Medulla oblongata (tissue), 1 donor: ENCODE measurements at regions not wholly inside any gene's neighbourhood (a gene's known extent, or its start where the extent isn't known, plus 50 kb on each side); places are given as distances from the start of the nearest gene placed in this dataset.

Experiments used
- DNase-seq: peaks from one replicate; pipeline ENCODE4 v3.0.0-alpha.2; 2015; ENCODE audit errors: extremely low spot score

- DNase-seq = no peak
Measured at GRCh38 chr5:112025757-112026156, 268.8 kb upstream of the NREP start.

DNA sequence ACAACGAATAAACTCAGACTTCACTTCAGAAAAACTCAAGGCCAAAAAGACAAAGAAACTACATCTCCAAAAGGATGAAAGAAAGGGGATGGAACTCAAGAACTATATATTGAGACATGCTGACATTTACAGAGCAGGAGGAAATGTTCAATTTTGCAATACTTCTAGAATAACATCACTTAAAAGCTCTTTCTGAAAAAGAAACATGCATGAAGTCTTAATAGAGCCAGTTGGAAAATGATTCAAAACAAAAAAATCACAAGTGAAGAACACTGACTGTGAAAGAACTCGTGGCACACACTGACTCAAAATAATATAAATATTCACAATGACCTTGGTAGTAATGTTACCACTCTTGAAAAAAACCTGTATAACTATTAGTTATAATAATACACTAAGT is 267.8 kb upstream of the NREP start:
- DNase-seq = no peak

DNA sequence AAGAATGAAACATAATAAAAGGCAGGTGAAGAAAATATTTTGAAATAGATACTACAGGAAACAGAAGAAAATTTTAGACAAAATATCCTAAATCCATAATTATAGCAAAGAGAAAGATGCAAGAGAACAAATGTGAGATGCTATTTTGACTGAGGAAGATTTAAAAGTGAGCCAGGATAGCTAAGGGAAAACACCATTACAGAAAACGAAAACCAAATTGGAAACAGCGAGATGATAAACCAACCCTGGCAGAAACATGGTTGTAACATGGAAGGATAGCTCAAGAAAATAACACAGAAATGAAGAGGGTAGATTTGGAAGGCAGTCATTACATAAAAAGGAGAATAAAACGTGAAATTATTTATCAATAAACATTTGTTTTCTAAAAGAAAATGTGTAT is 267.2 kb upstream of the NREP start:
- no peak for DNase-seq

DNA sequence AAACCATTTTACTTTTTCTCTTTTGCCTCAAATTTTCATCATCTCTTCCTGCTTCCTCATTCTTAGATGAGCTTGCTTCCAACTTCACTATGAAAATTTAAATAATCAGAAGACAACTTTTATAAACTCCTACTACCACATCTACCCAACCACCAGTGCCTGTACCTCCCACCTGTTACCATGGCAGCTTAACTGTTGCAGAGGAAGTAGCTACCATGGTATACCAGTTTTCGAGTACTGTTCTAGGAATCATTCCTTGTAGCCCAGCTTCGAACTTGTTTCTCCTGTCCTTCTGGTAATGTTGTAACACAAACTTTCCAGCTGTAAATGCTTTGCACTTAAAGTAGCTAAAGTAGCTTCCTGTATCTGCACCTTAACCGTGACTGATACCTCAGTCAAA is 266.8 kb upstream of the NREP start:
- DNase-seq = no peak

- no peak for DNase-seq
Measured at GRCh38 chr5:112018846-112019245, 261.9 kb upstream of the NREP start.

- DNase-seq = no peak
Measured at GRCh38 chr5:112016980-112017379, 260.0 kb upstream of the NREP start.

DNA sequence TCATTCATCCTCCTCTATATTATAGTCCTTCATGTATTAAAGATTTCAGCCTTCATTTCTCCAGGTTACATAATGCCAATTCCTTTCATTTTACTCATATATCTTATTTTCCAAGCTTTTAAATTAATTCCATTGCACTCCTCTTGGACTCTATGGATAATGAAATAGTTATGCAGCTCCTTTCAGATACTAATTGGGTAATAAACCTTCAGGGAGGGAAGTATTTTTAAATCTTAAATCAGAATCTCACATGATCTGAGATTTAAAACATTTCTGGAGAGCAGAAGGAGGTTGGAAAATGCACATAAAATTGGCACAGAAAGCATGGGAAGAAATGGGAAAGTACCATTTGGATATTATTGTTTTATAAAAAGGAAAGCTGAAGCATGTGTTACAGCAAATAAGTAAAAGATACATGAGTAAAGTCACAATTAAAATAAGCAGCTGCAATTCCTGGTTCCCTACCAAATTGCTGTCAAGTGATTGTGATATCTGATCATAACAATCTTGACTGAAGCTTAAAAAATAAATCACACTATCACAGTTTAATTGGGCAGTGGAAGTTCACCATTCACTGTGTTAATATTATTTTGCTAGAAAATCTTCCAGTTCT is 257.9 kb upstream of the NREP start:
- no peak for DNase-seq

GRCh38 chr5:112013660-112014059 is 256.7 kb upstream of the NREP start:
- DNase-seq = no peak

- DNase-seq = peak; percentile 30
Measured at GRCh38 chr5:112012104-112012503, 255.1 kb upstream of the NREP start.

DNA sequence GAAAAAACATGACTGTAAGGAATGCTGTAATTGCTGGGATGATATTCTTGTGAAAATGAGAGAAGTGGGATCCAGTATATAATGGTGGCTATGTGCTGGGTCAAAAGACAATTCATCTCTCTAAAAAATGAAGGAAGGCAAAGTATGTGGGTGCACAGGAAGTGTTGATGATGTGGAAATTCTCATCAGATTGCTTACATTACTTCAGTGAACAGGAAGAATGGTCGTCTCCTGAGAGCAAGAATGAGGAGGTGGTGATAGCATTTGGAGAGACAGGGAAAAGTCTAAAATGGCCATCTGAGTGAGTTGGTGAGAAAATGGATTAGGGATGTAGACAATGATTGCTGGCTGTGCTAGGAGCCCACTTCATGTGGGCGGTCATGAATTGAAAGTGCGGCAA is 253.5 kb upstream of the NREP start:
- DNase-seq = no peak

DNA sequence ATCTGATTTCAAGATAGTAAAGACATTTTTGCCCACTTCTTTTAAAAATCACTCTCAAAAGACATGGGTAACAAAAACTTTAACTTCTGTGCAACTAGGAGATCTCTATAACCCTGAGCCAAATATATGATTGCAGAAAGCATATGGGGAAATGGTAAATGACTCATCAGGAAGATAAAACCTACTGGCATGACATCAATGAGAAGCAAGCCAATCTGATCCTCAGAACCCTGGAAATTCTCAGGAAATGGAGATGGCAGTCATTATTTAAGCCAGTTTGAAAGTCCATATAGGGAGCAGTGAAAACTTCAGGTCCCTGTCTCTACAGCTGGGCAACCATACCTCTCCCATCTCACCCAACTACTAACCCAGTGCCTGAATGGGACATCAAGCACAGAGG is 249.7 kb upstream of the NREP start:
- no peak for DNase-seq

- DNase-seq = no peak
Measured at GRCh38 chr5:112005623-112005930, 248.6 kb upstream of the NREP start.

GRCh38 chr5:112004867-112005622 is 248.1 kb upstream of the NREP start:
- no peak for DNase-seq

GRCh38 chr5:112002376-112002775 is 245.4 kb upstream of the NREP start:
- DNase-seq = no peak

GRCh38 chr5:111999286-111999685 is 242.3 kb upstream of the NREP start:
- no peak for DNase-seq

DNA sequence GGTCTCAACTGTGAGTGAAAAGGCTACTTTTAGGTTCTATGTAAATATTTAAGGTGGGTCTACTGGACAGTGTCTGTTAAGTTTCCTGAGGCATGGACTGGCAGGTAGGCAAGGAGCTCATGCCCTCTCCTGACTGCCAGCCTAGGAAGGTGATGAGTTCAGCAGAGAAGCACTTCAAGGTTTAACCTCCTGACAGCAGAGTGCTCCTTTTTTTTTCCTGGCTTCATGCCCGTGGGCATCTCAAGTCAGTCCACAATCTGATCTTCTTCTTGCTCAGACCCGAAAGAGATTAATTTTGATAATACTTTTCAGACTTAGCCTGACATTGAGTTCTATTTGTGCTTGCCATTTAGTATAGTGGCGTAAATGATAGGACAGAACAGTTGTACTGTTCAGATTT is 241.9 kb upstream of the NREP start:
- DNase-seq = no peak

DNA sequence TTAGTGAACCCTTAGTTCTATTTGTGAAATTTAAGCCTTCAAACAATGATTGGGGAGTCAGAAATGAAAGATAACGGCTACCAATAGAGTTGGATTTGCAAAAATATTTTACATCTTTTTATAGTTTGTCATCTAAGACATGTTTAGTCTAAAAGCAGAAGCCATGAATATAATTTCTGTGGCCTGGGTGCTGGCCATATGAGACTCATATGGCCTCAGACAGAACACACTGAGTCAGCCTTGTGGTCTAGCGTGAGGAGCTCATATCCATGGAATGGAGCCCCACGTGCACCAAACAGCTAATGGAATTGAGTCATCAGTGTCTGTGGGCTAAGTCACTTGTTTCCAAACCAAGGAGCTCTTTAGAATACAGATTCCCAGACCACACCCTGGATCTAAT is 240.7 kb upstream of the NREP start:
- no peak for DNase-seq

GRCh38 chr5:111997308-111997707 is 240.3 kb upstream of the NREP start:
- DNase-seq = no peak

GRCh38 chr5:111996574-111996973 is 239.6 kb upstream of the NREP start:
- DNase-seq = no peak

DNA sequence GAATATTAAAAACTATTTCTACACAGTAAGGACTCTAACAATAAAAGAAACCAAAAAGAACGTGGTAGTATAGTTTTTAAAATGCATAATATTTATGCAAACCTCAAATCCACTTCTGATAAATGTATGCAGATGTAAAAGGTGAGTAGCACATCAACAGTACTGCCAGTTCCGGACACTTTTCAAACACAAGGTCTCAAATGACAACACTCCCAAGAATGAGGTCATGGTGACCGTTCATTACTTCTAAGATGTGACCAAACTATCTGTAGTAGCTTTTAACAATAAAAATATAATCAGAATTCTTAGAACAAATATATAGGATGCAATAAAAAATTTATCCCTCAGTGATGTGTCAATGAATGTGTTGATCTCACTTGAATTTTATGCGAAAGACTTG is 238.7 kb upstream of the NREP start:
- DNase-seq = no peak

DNA sequence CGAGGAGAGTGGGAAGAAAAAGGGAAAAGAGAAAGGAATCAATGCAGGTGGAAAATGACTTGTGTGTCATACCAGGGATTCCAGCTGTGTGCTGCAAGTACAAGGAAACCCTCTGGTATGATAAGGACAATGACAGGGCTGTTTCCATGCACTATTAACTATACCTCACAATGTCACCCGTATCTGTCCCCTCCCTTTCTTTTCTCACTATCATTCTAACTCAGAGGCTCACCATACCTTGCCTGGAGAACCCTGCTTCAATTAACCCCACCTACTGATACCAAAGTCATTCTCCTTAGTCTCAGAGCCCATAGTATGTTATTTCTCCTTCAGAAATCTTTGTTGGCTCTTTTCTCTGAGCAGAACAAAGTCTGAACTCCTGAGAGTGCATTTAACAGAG is 236.2 kb upstream of the NREP start:
- DNase-seq = no peak

DNA sequence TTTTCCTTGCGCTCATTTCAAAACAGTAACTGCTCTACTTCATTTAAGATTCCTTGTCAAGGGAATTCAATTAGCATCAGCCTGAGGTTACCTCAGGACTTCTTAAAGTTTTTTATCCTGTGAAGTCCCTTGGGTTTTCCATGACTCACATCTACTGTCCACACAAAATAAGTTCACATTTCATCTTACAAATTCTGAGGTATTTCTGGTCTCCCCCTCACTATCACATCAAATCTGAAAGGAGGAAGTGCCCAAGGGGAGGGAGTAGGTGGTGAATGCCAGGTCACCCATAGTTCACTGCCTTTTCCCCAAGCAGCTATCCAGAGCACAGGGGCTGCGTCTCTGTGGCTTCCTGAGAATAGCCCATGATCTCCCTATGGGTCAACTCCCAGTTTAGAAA is 227.1 kb upstream of the NREP start:
- DNase-seq = no peak

DNA sequence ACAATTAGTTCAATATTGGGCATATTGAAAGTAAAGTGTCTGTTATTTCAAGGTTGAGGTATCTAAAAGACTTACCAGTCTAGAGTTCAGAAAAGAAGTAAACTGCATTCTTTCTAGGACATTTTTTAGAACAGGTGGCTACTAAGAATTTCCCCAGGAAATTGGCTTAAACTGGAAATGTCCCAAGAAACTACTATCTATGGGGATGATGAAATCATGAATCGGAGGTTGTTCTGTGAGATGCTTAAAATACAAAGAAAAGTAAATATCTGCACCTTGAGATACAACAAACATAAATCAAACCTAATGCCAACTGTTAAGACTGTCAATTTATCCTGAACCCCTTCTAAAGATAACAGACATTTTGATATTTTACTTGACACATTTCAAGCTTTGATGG is 226.5 kb upstream of the NREP start:
- no peak for DNase-seq

DNA sequence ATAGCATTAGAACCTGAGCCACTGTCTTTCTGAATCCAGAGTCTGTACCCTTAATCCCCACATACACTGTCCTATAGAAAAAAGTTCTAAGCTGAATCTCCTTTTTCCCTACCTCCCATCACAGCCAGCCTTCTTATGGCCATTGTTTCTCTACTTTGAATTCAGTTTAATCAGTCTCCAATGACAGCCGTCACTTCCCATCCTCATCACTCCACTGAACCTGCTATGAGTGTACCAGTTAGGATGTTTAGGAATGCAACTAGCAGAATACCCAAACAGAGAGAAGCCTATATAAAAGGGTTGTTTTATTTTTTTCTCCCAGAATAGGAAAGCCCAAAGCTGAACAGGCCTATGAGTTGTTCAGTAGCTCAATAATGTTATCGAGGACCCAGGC is 220.4 kb upstream of the NREP start:
- DNase-seq = no peak
